H9 (cell line): ENCODE measurements at regions not wholly inside any gene's neighbourhood (a gene's known extent, or its start where the extent isn't known, plus 50 kb on each side); places are given as distances from the start of the nearest gene placed in this dataset.

Source experiments
- DNase-seq: peaks from one replicate; pipeline ENCODE4 v3.0.0-alpha.2; 2017
- H2AFZ ChIP-seq: one replicate; pipeline ENCODE4 v1.6.1; 2013; ENCODE audit warnings: mild to moderate bottlenecking, low read length, control low read depth, moderate library complexity
- H2AK5ac ChIP-seq: 2 replicates; pipeline ENCODE4 v1.6.1; 2013; ENCODE audit warnings: low read length, control low read depth, mixed read lengths; ENCODE audit not compliant: insufficient read length
- H2BK120ac ChIP-seq: one replicate; pipeline ENCODE4 v1.6.1; 2013; ENCODE audit warnings: low read depth, mild to moderate bottlenecking, low read length, control low read depth, inconsistent platforms; ENCODE audit not compliant: poor library complexity, severe bottlenecking
- H2BK12ac ChIP-seq: 2 replicates; pipeline ENCODE4 v1.6.1; 2013; ENCODE audit warnings: low read length, control low read depth, mixed read lengths, low read depth; ENCODE audit not compliant: insufficient read length
- H2BK15ac ChIP-seq: 2 replicates; pipeline ENCODE4 v1.6.1; 2013; ENCODE audit warnings: low read depth, low read length, control low read depth
- H2BK20ac ChIP-seq: one replicate; pipeline ENCODE4 v1.6.1; 2013; ENCODE audit warnings: low read depth, mild to moderate bottlenecking, low read length, control low read depth, inconsistent platforms; ENCODE audit not compliant: poor library complexity, severe bottlenecking
- H2BK5ac ChIP-seq: 2 replicates; pipeline ENCODE4 v1.6.1; 2013; ENCODE audit warnings: low read length, control low read depth, mixed read lengths; ENCODE audit not compliant: insufficient read length
- H3K14ac ChIP-seq: 2 replicates; pipeline ENCODE4 v1.6.1; 2013; ENCODE audit warnings: low read length, control low read depth; ENCODE audit not compliant: insufficient read depth
- H3K18ac ChIP-seq: 2 replicates; pipeline ENCODE4 v1.6.1; 2013; ENCODE audit warnings: low read depth, mild to moderate bottlenecking, mixed read lengths, low read length, control low read depth; ENCODE audit not compliant: insufficient read length
- H3K23ac ChIP-seq: 2 replicates; pipeline ENCODE4 v1.6.1; 2013; ENCODE audit warnings: low read length, control low read depth, mixed read lengths, low read depth; ENCODE audit not compliant: insufficient read length
- H3K23me2 ChIP-seq: 2 replicates; pipeline ENCODE4 v1.6.1; 2013; ENCODE audit warnings: low read depth, mild to moderate bottlenecking, mixed read lengths, low read length, control low read depth; ENCODE audit not compliant: insufficient read length, poor library complexity, severe bottlenecking
- H3K27ac ChIP-seq: 2 replicates; pipeline ENCODE4 v1.5.1; 2013; ENCODE audit warnings: low read length, control low read depth, mixed read lengths, low read depth; ENCODE audit not compliant: insufficient read length
- H3K27me3 ChIP-seq: 2 replicates; pipeline ENCODE4 v1.6.1; 2013; ENCODE audit warnings: low read length, control low read depth, inconsistent platforms; ENCODE audit not compliant: insufficient read depth
- H3K4ac ChIP-seq: 2 replicates; pipeline ENCODE4 v1.6.1; 2013; ENCODE audit warnings: low read depth, mild to moderate bottlenecking, control low read depth, inconsistent platforms, low read length, moderate library complexity
- H3K4me1 ChIP-seq: 2 replicates; pipeline ENCODE4 v1.6.1; 2013; ENCODE audit warnings: low read length, control low read depth, inconsistent platforms; ENCODE audit not compliant: insufficient read depth
- H3K4me2 ChIP-seq: 2 replicates; pipeline ENCODE4 v1.6.1; 2013; ENCODE audit warnings: low read length, control low read depth, mixed read lengths; ENCODE audit not compliant: insufficient read length, insufficient read depth
- H3K56ac ChIP-seq: 2 replicates; pipeline ENCODE4 v1.6.1; 2013; ENCODE audit warnings: low read depth, mild to moderate bottlenecking, mixed read lengths, low read length, control low read depth; ENCODE audit not compliant: insufficient read length
- H3K79me1 ChIP-seq: 2 replicates; pipeline ENCODE4 v1.6.1; 2013; ENCODE audit warnings: low read depth, mild to moderate bottlenecking, moderate library complexity, low read length, control low read depth, inconsistent platforms; ENCODE audit not compliant: insufficient read depth, poor library complexity, severe bottlenecking
- H3K79me2 ChIP-seq: 2 replicates; pipeline ENCODE4 v1.6.1; 2013; ENCODE audit warnings: low read length, control low read depth, inconsistent platforms; ENCODE audit not compliant: insufficient read depth
- H3K9ac ChIP-seq: 2 replicates; pipeline ENCODE4 v1.6.1; 2013; ENCODE audit warnings: low read length, control low read depth, mixed read lengths; ENCODE audit not compliant: insufficient read length; ENCODE audit errors: extremely low read depth
- H3K9me3 ChIP-seq: one replicate; pipeline ENCODE4 v1.6.1; 2013; ENCODE audit warnings: low read depth, low read length, inconsistent platforms; ENCODE audit not compliant: control insufficient read depth
- H3T11ph ChIP-seq: one replicate; pipeline ENCODE4 v1.6.1; 2013; ENCODE audit warnings: mild to moderate bottlenecking, low read length, control low read depth, inconsistent platforms
- H4K20me1 ChIP-seq: one replicate; pipeline ENCODE4 v1.6.1; 2013; ENCODE audit not compliant: control insufficient read depth, insufficient read length, insufficient read depth
- H4K5ac ChIP-seq: 2 replicates; pipeline ENCODE4 v1.6.1; 2013; ENCODE audit warnings: low read depth, mild to moderate bottlenecking, mixed read lengths, low read length, control low read depth; ENCODE audit not compliant: insufficient read length
- H4K8ac ChIP-seq: replicated peaks from 2 replicates; pipeline ENCODE4 v1.6.1; 2013; ENCODE audit warnings: low read length, control low read depth, mixed read lengths, low read depth; ENCODE audit not compliant: insufficient read length
- H4K91ac ChIP-seq: 2 replicates; pipeline ENCODE4 v1.6.1; 2013; ENCODE audit warnings: low read depth, mild to moderate bottlenecking, moderate library complexity, mixed read lengths, low read length, control low read depth; ENCODE audit not compliant: insufficient read length
- H3K27ac Mint-ChIP-seq, 3 experiments: 2 replicates in 2 of 3; 3 replicates in 1 of 3; pipeline ENCODE4 v1.8.0; 2020 to 2021; ENCODE audit warnings: mixed read lengths in 3 of 3, mild to moderate bottlenecking in 1 of 3, moderate library complexity in 1 of 3
- H3K27me3 Mint-ChIP-seq: 2 replicates; pipeline ENCODE4 v1.8.0; 2021; ENCODE audit warnings: low read depth, mild to moderate bottlenecking, moderate library complexity, mixed read lengths
- H3K36me3 Mint-ChIP-seq, 3 experiments: 2 replicates in 2 of 3; 3 replicates in 1 of 3; pipeline ENCODE4 v1.8.0; 2020 to 2021; ENCODE audit warnings: low read depth in 3 of 3, mixed read lengths in 3 of 3; ENCODE audit not compliant: insufficient read depth in 1 of 3
- H3K4me1 Mint-ChIP-seq, 2 experiments: 2 replicates each; pipeline ENCODE4 v1.8.0; 2020; ENCODE audit warnings: mixed read lengths in 2 of 2
- H3K4me3 Mint-ChIP-seq, 2 experiments: 2 replicates in 1 of 2; 3 replicates in 1 of 2; pipeline ENCODE4 v1.8.0; 2020 to 2021; ENCODE audit warnings: mild to moderate bottlenecking in 2 of 2, mixed read lengths in 2 of 2, moderate library complexity in 1 of 2
- H3K9me3 Mint-ChIP-seq, 2 experiments: 2 replicates in 1 of 2; 3 replicates in 1 of 2; pipeline ENCODE4 v1.8.0; 2020; ENCODE audit warnings: mild to moderate bottlenecking in 2 of 2, mixed read lengths in 2 of 2, moderate library complexity in 1 of 2
- CTCF ChIP-seq: fragments of 200-600 bp; sonication (generic); conservative IDR thresholded peaks from 3 replicates; pipeline ENCODE4 v1.8.0; 2021; ENCODE audit warnings: antibody characterized with exemption, mild to moderate bottlenecking
- WGBS: extraction: QIAGEN DNeasy Blood & Tissue Kit; methylation state at CpG from one replicate; pipeline ENCODE4 v1.1.7; 2013; ENCODE audit warnings: missing lambda C conversion rate, low lambda C conversion rate, mixed read lengths; ENCODE audit not compliant: insufficient read length; ENCODE audit errors: extremely low coverage; 5-methylcytosine and 5-hydroxymethylcytosine counted together

- no peaks in the 10 kb centered on the region for H3K9me3 ChIP-seq
- H2BK120ac ChIP-seq = no peak overlapping the region
- H3K36me3 Mint-ChIP-seq = no peaks in the 10 kb centered on the region; a peak in 1 of 7 replicates
- no peak for TF ChIP-seq CTCF
- H3K23me2 ChIP-seq = no peaks in the 10 kb centered on the region
- H2BK5ac ChIP-seq = no peak overlapping the region
- DNase-seq = no peak
- H2BK15ac ChIP-seq = no peak overlapping the region
- WGBS = no CpG with 5 or more reads among the region's 3 CpGs
- no peaks in the 10 kb centered on the region for H3K27me3 ChIP-seq
- no peaks in the 10 kb centered on the region for H4K20me1 ChIP-seq
- no peak overlapping the region for H3K4me3 Mint-ChIP-seq
- no peak overlapping the region for H3T11ph ChIP-seq
- H3K27ac Mint-ChIP-seq = no peak overlapping the region; a peak in 1 of 7 replicates
- H3K79me1 ChIP-seq = no peaks in the 10 kb centered on the region
- no peak overlapping the region for H4K8ac ChIP-seq
- no peak overlapping the region for H2BK20ac ChIP-seq
- no peak overlapping the region for H3K9ac ChIP-seq
- no peak overlapping the region for H3K56ac ChIP-seq
- no peaks in the 10 kb centered on the region for H3K79me2 ChIP-seq
- no peak overlapping the region for H3K18ac ChIP-seq
- H3K4ac ChIP-seq = no peak overlapping the region
- H2AFZ ChIP-seq = no peak overlapping the region
- no peak overlapping the region for H3K23ac ChIP-seq
- no peak overlapping the region for H4K91ac ChIP-seq
- H4K5ac ChIP-seq = no peak overlapping the region
- H3K14ac ChIP-seq = no peak overlapping the region
- H3K27ac ChIP-seq = no peak overlapping the region
- no peaks in the 10 kb centered on the region for H3K27me3 Mint-ChIP-seq
- H2BK12ac ChIP-seq = no peak overlapping the region
- peaks cover 2% of the 10 kb centered on the region; the same call in 1 of the 2 replicates for H3K4me1 ChIP-seq
- H2AK5ac ChIP-seq = no peak overlapping the region
- peaks cover 12 to 13% of the 10 kb centered on the region in 2 experiments for H3K4me1 Mint-ChIP-seq
- no peaks in the 10 kb centered on the region for H3K9me3 Mint-ChIP-seq
- no peak overlapping the region for H3K4me2 ChIP-seq
Measured at GRCh38 chr6:142695016-142695415, 250.0 kb downstream of the HIVEP2 start.
